Fibroblast of skin of right quadriceps (primary cell): ENCODE measurements at regions not wholly inside any gene's neighbourhood (a gene's known extent, or its start where the extent isn't known, plus 50 kb on each side); places are given as distances from the start of the nearest gene placed in this dataset.

Experiments used
- DNase-seq: peaks from one replicate; pipeline ENCODE4 v3.0.0-alpha.2; 2013

- DNase-seq = no peak
These were observed 316.8 kb downstream of the PIK3C3 start for GRCh38 chr18:42271647-42272414.

- peak; percentile 31 for DNase-seq
These were observed 319.6 kb downstream of the PIK3C3 start for GRCh38 chr18:42274488-42275137.

- no peak for DNase-seq
These were observed 320.1 kb downstream of the PIK3C3 start for GRCh38 chr18:42275138-42275535.

- no peak for DNase-seq
These were observed 321.1 kb downstream of the PIK3C3 start for GRCh38 chr18:42275949-42276730.

GRCh38 chr18:42281124-42281523, 326.1 kb downstream of the PIK3C3 start:
- no peak for DNase-seq

GRCh38 chr18:42281851-42282250, 326.8 kb downstream of the PIK3C3 start:
- no peak for DNase-seq

- DNase-seq = no peak
These were observed 332.0 kb downstream of the PIK3C3 start for GRCh38 chr18:42287047-42287446.

GRCh38 chr18:42288129-42288528, 333.1 kb downstream of the PIK3C3 start:
- no peak for DNase-seq

GRCh38 chr18:42289526-42289925, 334.5 kb downstream of the PIK3C3 start:
- DNase-seq = no peak

- DNase-seq = no peak
These were observed 335.6 kb downstream of the PIK3C3 start for GRCh38 chr18:42290318-42291307.

GRCh38 chr18:42292654-42293053, 337.6 kb downstream of the PIK3C3 start:
- no peak for DNase-seq

- no peak for DNase-seq
These were observed 341.2 kb downstream of the PIK3C3 start for GRCh38 chr18:42296192-42296591.

- no peak for DNase-seq
These were observed 341.7 kb downstream of the PIK3C3 start for GRCh38 chr18:42296723-42297122.

GRCh38 chr18:42298759-42299675, 344.0 kb downstream of the PIK3C3 start:
- DNase-seq = peak; percentile 68

- DNase-seq = peak; percentile 31
These were observed 351.0 kb downstream of the PIK3C3 start for GRCh38 chr18:42305869-42306593.

- DNase-seq = no peak
These were observed 351.6 kb downstream of the PIK3C3 start for GRCh38 chr18:42306594-42306980.

GRCh38 chr18:42310956-42311355, 355.9 kb downstream of the PIK3C3 start:
- DNase-seq = peak; percentile 76

- DNase-seq = no peak
These were observed 371.7 kb downstream of the PIK3C3 start for GRCh38 chr18:42326752-42327151.

- DNase-seq = no peak
These were observed 373.9 kb downstream of the PIK3C3 start for GRCh38 chr18:42328931-42329330.

- DNase-seq = peak; percentile 23
These were observed 375.3 kb downstream of the PIK3C3 start for GRCh38 chr18:42330296-42330695.

- DNase-seq = no peak
These were observed 378.5 kb downstream of the PIK3C3 start for GRCh38 chr18:42333558-42333957.
